T-cell (primary cell): ENCODE measurements at regions not wholly inside any gene's neighbourhood (a gene's known extent, or its start where the extent isn't known, plus 50 kb on each side); places are given as distances from the start of the nearest gene placed in this dataset.

Experiments used
- ATAC-seq, 4 experiments: fragments of 200-7000 bp in 3 of 4; fragments of 150-1000 bp in 1 of 4; cut with Tn5 transposase; replicated peaks in 1 of 4; 1 replicate in 3 of 4; 2 replicates in 1 of 4; pipeline ENCODE4 v1.10.0; 2021; ENCODE audit warnings: moderate library complexity in 3 of 4, mild to moderate bottlenecking in 2 of 4, moderate number of reproducible peaks in 1 of 4
- CTCF ChIA-PET, 2 donors: fragments of 300-600 bp; sonication (Branson Sonifier 250); formaldehyde crosslinking; loops; one replicate each; lab custom pipeline; 2022; ENCODE audit warnings: antibody characterized with exemption in 2 of 2; lab: Charles Lee
- POLR2A ChIA-PET, 2 donors: fragments of 300-600 bp; sonication (Branson Sonifier 250); formaldehyde crosslinking; loops; one replicate each; lab custom pipeline; 2022; ENCODE audit warnings: antibody characterized with exemption in 2 of 2; lab: Charles Lee
- DNase-seq, 35 experiments: peaks; one replicate each; pipeline versions ENCODE4 v3.0.0 to v3.0.0-alpha.2; 2013 to 2023
- H3K27ac ChIP-seq: one replicate; pipeline ENCODE4 v1.5.1; 2013; ENCODE audit warnings: low read length
- H3K27me3 ChIP-seq, 2 experiments: replicated peaks in 1 of 2; 1 replicate in 1 of 2; 2 replicates in 1 of 2; pipeline versions ENCODE4 v1.6.1 to v1.7.0; 2013; ENCODE audit warnings: low read length in 1 of 2, mixed read lengths in 1 of 2; ENCODE audit not compliant: control insufficient read depth in 2 of 2, insufficient read depth in 2 of 2; ENCODE audit errors: extremely low read depth in 1 of 2
- H3K36me3 ChIP-seq, 2 donors: 1 replicate in 1 of 2; 2 replicates in 1 of 2; pipeline versions ENCODE4 v1.6.1 to v1.7.0; 2013; ENCODE audit warnings: low read length in 1 of 2; ENCODE audit not compliant: control insufficient read depth in 2 of 2, insufficient read depth in 1 of 2; ENCODE audit errors: extremely low read depth in 1 of 2
- H3K4me1 ChIP-seq, 2 experiments: 1 replicate in 1 of 2; 2 replicates in 1 of 2; pipeline versions ENCODE4 v1.6.1 to v1.7.0; 2013; ENCODE audit warnings: low read length in 2 of 2, mixed read lengths in 1 of 2; ENCODE audit not compliant: insufficient read depth in 2 of 2, control insufficient read depth in 1 of 2; ENCODE audit errors: extremely low read depth in 1 of 2
- H3K4me3 ChIP-seq, 2 donors: 1 replicate in 1 of 2; 2 replicates in 1 of 2; pipeline versions ENCODE4 v1.5.1 to v1.7.0; 2013; ENCODE audit warnings: mild to moderate bottlenecking in 2 of 2, low read length in 1 of 2, moderate library complexity in 1 of 2; ENCODE audit not compliant: control insufficient read depth in 1 of 2; ENCODE audit errors: extremely low read depth in 1 of 2
- H3K9me3 ChIP-seq: 2 replicates; pipeline ENCODE4 v1.7.0; 2013
- H3K27ac Mint-ChIP-seq, 2 donors: one replicate each; pipeline ENCODE4 v1.8.0; 2020 to 2021; ENCODE audit warnings: mild to moderate bottlenecking in 2 of 2, mixed read lengths in 2 of 2
- H3K27me3 Mint-ChIP-seq, 2 donors: one replicate each; pipeline ENCODE4 v1.8.0; 2021 to 2022; ENCODE audit warnings: mixed read lengths in 2 of 2
- H3K36me3 Mint-ChIP-seq: one replicate; pipeline ENCODE4 v1.8.0; 2021; ENCODE audit warnings: mixed read lengths
- H3K4me1 Mint-ChIP-seq, 3 donors: one replicate each; pipeline ENCODE4 v1.8.0; 2020 to 2022; ENCODE audit warnings: mixed read lengths in 3 of 3, mild to moderate bottlenecking in 1 of 3
- H3K4me3 Mint-ChIP-seq, 3 donors: one replicate each; pipeline ENCODE4 v1.8.0; 2020 to 2022; ENCODE audit warnings: mild to moderate bottlenecking in 3 of 3, mixed read lengths in 3 of 3, moderate library complexity in 3 of 3
- H3K9me3 Mint-ChIP-seq, 3 donors: one replicate each; pipeline ENCODE4 v1.8.0; 2020 to 2022; ENCODE audit warnings: mixed read lengths in 3 of 3
- WGBS: methylation state at CpG from one replicate; pipeline ENCODE4 v1.1.5; 2013; ENCODE audit warnings: missing lambda C conversion rate; ENCODE audit not compliant: insufficient coverage; 5-methylcytosine and 5-hydroxymethylcytosine counted together

GRCh38 chr6:54991761-54992330 is 145.3 kb downstream of the FAM83B start:
- Mint-ChIP-seq H3K4me1 (no peaks in the 10 kb centered on the region), H3K9me3 (peaks cover 8 to 35% (median 16%) of the 10 kb centered on the region in 3 donors), H3K27ac (no peak overlapping the region), H3K4me3 (no peak overlapping the region), H3K36me3 (no peaks in the 10 kb centered on the region), H3K27me3 (no peaks in the 10 kb centered on the region)
- 58% methylated on average over 1 of the region's 1 CpG for WGBS
- Histone ChIP-seq H3K4me3 (no peak overlapping the region), H3K27me3 (no peaks in the 10 kb centered on the region), H3K4me1 (no peaks in the 10 kb centered on the region), H3K36me3 (no peaks in the 10 kb centered on the region), H3K27ac (no peak overlapping the region), H3K9me3 (no peaks in the 10 kb centered on the region)
- ATAC-seq, result no peak
- POLR2A ChIA-PET, result no interaction called here
- CTCF ChIA-PET, result no interaction called here
- DNase-seq, result no peak

GRCh38 chr6:54992789-54993188 is 146.2 kb downstream of the FAM83B start:
- CTCF ChIA-PET, result no interaction called here

GRCh38 chr6:54993294-54993693 is 146.7 kb downstream of the FAM83B start:
- Histone ChIP-seq H3K27me3 (no peaks in the 10 kb centered on the region), H3K4me3 (no peak overlapping the region), H3K9me3 (no peaks in the 10 kb centered on the region), H3K4me1 (no peaks in the 10 kb centered on the region), H3K27ac (no peak overlapping the region), H3K36me3 (no peaks in the 10 kb centered on the region)
- no peak overlapping the region for H3K27ac Mint-ChIP-seq
- POLR2A ChIA-PET, result no interaction called here
- ATAC-seq, result no peak
- CTCF ChIA-PET, result no interaction called here
- H3K27me3 Mint-ChIP-seq, result no peaks in the 10 kb centered on the region
- WGBS, result no CpG with 5 or more reads among the region's 4 CpGs
- no peak for DNase-seq
- no peaks in the 10 kb centered on the region for H3K4me1 Mint-ChIP-seq
- peaks cover 5 to 30% (median 18%) of the 10 kb centered on the region in 3 donors for H3K9me3 Mint-ChIP-seq
- no peak overlapping the region for H3K4me3 Mint-ChIP-seq
- no peaks in the 10 kb centered on the region for H3K36me3 Mint-ChIP-seq

More at GRCh38 chr6:54992789-54993188, 146.2 kb downstream of the FAM83B start:
- peaks cover 5 to 30% (median 18%) of the 10 kb centered on the region in 3 donors for H3K9me3 Mint-ChIP-seq
- H3K4me3 ChIP-seq, result no peak overlapping the region
- no peak overlapping the region for H3K4me3 Mint-ChIP-seq
- no peaks in the 10 kb centered on the region for H3K27me3 ChIP-seq
- no peaks in the 10 kb centered on the region for H3K27me3 Mint-ChIP-seq
- DNase-seq, result no peak
- H3K27ac ChIP-seq, result no peak overlapping the region
- POLR2A ChIA-PET, result no interaction called here
- no peaks in the 10 kb centered on the region for H3K4me1 ChIP-seq
- no peak overlapping the region for H3K27ac Mint-ChIP-seq
- no peaks in the 10 kb centered on the region for H3K36me3 Mint-ChIP-seq
- no peaks in the 10 kb centered on the region for H3K36me3 ChIP-seq
- no peaks in the 10 kb centered on the region for H3K4me1 Mint-ChIP-seq
- no peak for ATAC-seq
- H3K9me3 ChIP-seq, result no peaks in the 10 kb centered on the region

DNA sequence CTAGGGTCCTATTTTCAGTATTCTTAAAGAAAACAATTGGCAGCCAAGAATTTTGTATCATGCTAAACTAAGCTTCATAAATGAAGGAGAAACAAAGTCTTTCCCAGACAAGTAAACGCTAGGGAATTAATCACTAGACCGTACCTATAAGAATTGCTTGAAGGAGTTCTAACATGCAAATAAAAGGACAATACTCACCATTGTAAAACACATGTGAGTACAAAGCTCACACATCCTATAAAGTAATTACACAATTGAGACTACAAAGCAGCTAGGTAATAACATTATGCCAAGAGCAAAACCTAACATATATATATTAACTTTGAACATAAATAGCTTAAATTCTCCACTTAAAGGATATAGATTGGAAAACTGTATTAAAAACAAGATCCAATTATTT is 147.4 kb downstream of the FAM83B start:
- H3K27ac ChIP-seq, result no peak overlapping the region
- H3K36me3 ChIP-seq, result no peaks in the 10 kb centered on the region
- ATAC-seq (no peak), DNase-seq (no peak)
- H3K4me1 ChIP-seq, result no peaks in the 10 kb centered on the region
- no peaks in the 10 kb centered on the region for H3K9me3 ChIP-seq
- Mint-ChIP-seq H3K4me1 (no peaks in the 10 kb centered on the region), H3K36me3 (no peaks in the 10 kb centered on the region), H3K9me3 (peaks cover 5 to 35% (median 18%) of the 10 kb centered on the region in 3 donors), H3K27ac (no peak overlapping the region), H3K27me3 (no peaks in the 10 kb centered on the region), H3K4me3 (no peak overlapping the region)
- no CpG with 5 or more reads among the region's 2 CpGs for WGBS
- H3K27me3 ChIP-seq, result no peaks in the 10 kb centered on the region
- no peak overlapping the region for H3K4me3 ChIP-seq
- CTCF ChIA-PET, result no interaction called here
- POLR2A ChIA-PET, result no interaction called here

GRCh38 chr6:54998576-54998975 is 152.0 kb downstream of the FAM83B start:
- DNase-seq (no peak), ATAC-seq (no peak)
- no peak overlapping the region for H3K4me3 Mint-ChIP-seq
- WGBS, result no CpG with 5 or more reads among the region's 3 CpGs
- H3K36me3 ChIP-seq, result no peaks in the 10 kb centered on the region
- H3K9me3 Mint-ChIP-seq, result peaks cover 3 to 25% (median 13%) of the 10 kb centered on the region in 3 donors
- no peak overlapping the region for H3K27ac ChIP-seq
- H3K27ac Mint-ChIP-seq, result no peak overlapping the region
- H3K9me3 ChIP-seq, result no peaks in the 10 kb centered on the region
- no peaks in the 10 kb centered on the region for H3K4me1 Mint-ChIP-seq
- H3K4me3 ChIP-seq, result no peak overlapping the region
- no peaks in the 10 kb centered on the region for H3K4me1 ChIP-seq
- H3K36me3 Mint-ChIP-seq, result no peaks in the 10 kb centered on the region
- H3K27me3 Mint-ChIP-seq, result no peaks in the 10 kb centered on the region
- POLR2A ChIA-PET, result no interaction called here
- no peaks in the 10 kb centered on the region for H3K27me3 ChIP-seq
- CTCF ChIA-PET, result interaction anchor here in 1 of 2 donors (0.6 kb wide), 1 partner anchor 203 kb away, joined by 4 read pairs; no protein-coding TSS in a partner anchor

DNA sequence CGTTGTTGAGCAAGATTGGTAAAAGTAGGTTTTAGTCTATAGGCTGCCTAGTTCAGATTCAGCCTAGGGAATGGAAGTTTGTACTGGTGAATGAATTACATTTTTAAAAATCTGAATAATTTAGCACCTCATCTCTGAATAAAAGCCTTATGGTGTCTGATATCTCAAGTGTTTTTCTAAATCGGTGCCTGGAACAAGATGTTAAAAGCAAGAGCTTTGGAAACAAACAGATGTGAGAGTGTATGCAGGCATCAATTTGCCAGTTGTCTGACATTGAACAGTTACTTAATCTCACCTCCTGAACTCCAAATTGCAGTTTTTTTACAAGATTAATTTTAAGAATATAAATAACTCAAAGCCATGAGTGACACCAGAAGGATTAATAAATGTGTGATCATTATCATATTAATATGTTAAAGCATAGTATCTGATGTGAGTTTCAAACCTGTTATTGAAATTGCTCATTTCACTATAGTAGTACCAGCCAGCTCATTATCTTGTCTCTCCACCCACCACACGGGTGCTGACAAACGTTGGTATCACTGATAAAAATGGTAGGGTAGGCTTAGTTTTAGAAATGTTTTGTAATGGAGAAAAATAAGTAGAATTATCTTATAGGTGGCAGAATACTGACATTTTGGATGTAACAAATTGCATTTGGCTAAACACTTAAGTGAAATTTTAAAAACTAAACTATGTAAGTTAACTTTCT is 157.3 kb downstream of the FAM83B start:
- CTCF ChIA-PET, result no interaction called here
- no peaks in the 10 kb centered on the region for H3K36me3 ChIP-seq
- WGBS, result 71% methylated on average over 1 of the region's 4 CpGs

More for the DNA sequence above, 157.3 kb downstream of the FAM83B start:
- H3K9me3 ChIP-seq, result no peaks in the 10 kb centered on the region
- ATAC-seq (no peak), DNase-seq (no peak)
- Mint-ChIP-seq H3K27me3 (no peaks in the 10 kb centered on the region), H3K36me3 (no peaks in the 10 kb centered on the region), H3K27ac (no peak overlapping the region), H3K4me3 (no peak overlapping the region), H3K4me1 (no peaks in the 10 kb centered on the region), H3K9me3 (peaks cover 17 to 30% (median 18%) of the 10 kb centered on the region in 3 donors)
- no peak overlapping the region for H3K27ac ChIP-seq
- POLR2A ChIA-PET, result no interaction called here
- H3K27me3 ChIP-seq, result no peaks in the 10 kb centered on the region
- H3K4me1 ChIP-seq, result no peaks in the 10 kb centered on the region
- H3K4me3 ChIP-seq, result no peak overlapping the region
